AG04450 (cell line): ENCODE measurements at regions not wholly inside any gene's neighbourhood (a gene's known extent, or its start where the extent isn't known, plus 50 kb on each side); places are given as distances from the start of the nearest gene placed in this dataset.

Experiments used
- CTCF ChIA-PET: fragments of 300-600, 350-600 bp; formaldehyde crosslinking; extraction: SDS; loops from one replicate; lab custom pipeline; 2022; ENCODE audit warnings: antibody characterized with exemption, inconsistent platforms; lab: Charles Lee
- POLR2A ChIA-PET: fragments of 350-600 bp; formaldehyde crosslinking; extraction: SDS; loops from one replicate; lab custom pipeline; 2021; ENCODE audit warnings: antibody characterized with exemption, inconsistent platforms; lab: Yijun Ruan, JAX
- DNase-seq: peaks from one replicate; pipeline ENCODE4 v3.0.0-alpha.2; 2011; ENCODE audit warnings: low read depth, low spot score
- H3K27ac ChIP-seq: one replicate; pipeline ENCODE4 v1.5.1; 2012; ENCODE audit warnings: low read depth, low read length, control low read depth
- H3K27me3 ChIP-seq: one replicate; pipeline ENCODE4 v1.6.0; 2012; ENCODE audit warnings: low read length; ENCODE audit not compliant: control insufficient read depth, insufficient read depth
- H3K4me3 ChIP-seq: 2 replicates; pipeline ENCODE4 v1.5.1; 2011; ENCODE audit warnings: mild to moderate bottlenecking, low read depth, low read length, control low read depth
- H3K9me3 ChIP-seq: 2 replicates; pipeline ENCODE4 v1.5.1; 2012; ENCODE audit warnings: low read length; ENCODE audit not compliant: control insufficient read depth, insufficient read depth
- CTCF ChIP-seq: IDR thresholded peaks from 2 replicates; pipeline ENCODE4 v1.5.1; 2011; ENCODE audit warnings: low read depth, low read length, control low read depth, inconsistent platforms

- CTCF ChIA-PET, result interaction anchor here (0.6 kb wide), 1 partner anchor 1046 kb away, joined by 3 read pairs; no protein-coding TSS in a partner anchor
- POLR2A ChIA-PET, result no interaction called here
- TF ChIP-seq CTCF, result no peak
- H3K4me3 ChIP-seq, result no peak overlapping the region
- no peak overlapping the region for H3K27ac ChIP-seq
- no peaks in the 10 kb centered on the region for H3K9me3 ChIP-seq
- DNase-seq, result no peak
- no peaks in the 10 kb centered on the region for H3K27me3 ChIP-seq
These were observed 1237.0 kb upstream of the PCDH9 start for GRCh38 chr13:68467160-68467559.

- H3K27ac ChIP-seq, result no peak overlapping the region
- DNase-seq, result no peak
- no peak overlapping the region for H3K4me3 ChIP-seq
- POLR2A ChIA-PET, result no interaction called here
- CTCF ChIA-PET, result no interaction called here
- H3K9me3 ChIP-seq, result peaks cover 2% of the 10 kb centered on the region; the same call in 1 of the 2 replicates
- no peak for TF ChIP-seq CTCF
- no peaks in the 10 kb centered on the region for H3K27me3 ChIP-seq
These were observed 1210.7 kb upstream of the PCDH9 start for GRCh38 chr13:68440874-68441273.

GRCh38 chr13:68439817-68440216 is 1209.7 kb upstream of the PCDH9 start:
- ChIA-PET POLR2A (no interaction called here), CTCF (no interaction called here)
- no peak overlapping the region for H3K4me3 ChIP-seq
- no peaks in the 10 kb centered on the region for H3K27me3 ChIP-seq
- no peak for TF ChIP-seq CTCF
- no peak overlapping the region for H3K27ac ChIP-seq
- no peak for DNase-seq
- H3K9me3 ChIP-seq, result peaks cover 2% of the 10 kb centered on the region; the same call in 1 of the 2 replicates

GRCh38 chr13:68428292-68428691 is 1198.2 kb upstream of the PCDH9 start:
- no peak for TF ChIP-seq CTCF
- no peaks in the 10 kb centered on the region for H3K27me3 ChIP-seq
- no peak overlapping the region for H3K4me3 ChIP-seq
- H3K9me3 ChIP-seq, result peaks cover 6% of the 10 kb centered on the region
- DNase-seq, result no peak
- ChIA-PET POLR2A (no interaction called here), CTCF (no interaction called here)
- no peak overlapping the region for H3K27ac ChIP-seq

GRCh38 chr13:68417801-68418200 is 1187.7 kb upstream of the PCDH9 start:
- POLR2A ChIA-PET, result no interaction called here
- H3K4me3 ChIP-seq, result no peak overlapping the region
- CTCF ChIA-PET, result no interaction called here
- H3K27me3 ChIP-seq, result no peaks in the 10 kb centered on the region
- TF ChIP-seq CTCF, result no peak
- DNase-seq, result no peak
- no peak overlapping the region for H3K27ac ChIP-seq
- peaks cover 3% of the 10 kb centered on the region; the same call in 1 of the 2 replicates for H3K9me3 ChIP-seq
